ENCODE measurements at regions not wholly inside any gene's neighbourhood (a gene's known extent, or its start where the extent isn't known, plus 50 kb on each side); places are given as distances from the start of the nearest gene placed in this dataset.

DNA sequence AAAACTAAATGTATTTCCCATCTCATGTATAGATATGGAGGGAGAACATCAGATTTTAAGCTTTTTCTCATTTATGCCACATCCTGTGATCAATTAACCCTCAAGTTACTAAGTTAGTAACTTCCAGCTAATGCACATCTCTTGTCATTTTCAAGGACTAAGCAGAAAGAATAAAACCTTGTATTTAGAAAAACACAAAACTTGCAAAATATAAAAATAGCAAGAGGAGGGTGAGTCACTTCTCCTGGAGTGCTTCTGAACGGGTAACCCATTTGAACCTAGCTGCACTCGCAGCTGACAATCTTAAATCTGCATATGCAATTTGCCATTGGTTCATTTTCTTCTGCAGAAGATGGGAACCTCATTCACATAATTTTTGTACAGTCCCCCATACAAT lies 500.5 kb downstream of the SETD4 start:
- ChIA-PET CTCF (no interaction called here), POLR2A (no interaction called here)
- TF ChIP-seq, protein P1, sequence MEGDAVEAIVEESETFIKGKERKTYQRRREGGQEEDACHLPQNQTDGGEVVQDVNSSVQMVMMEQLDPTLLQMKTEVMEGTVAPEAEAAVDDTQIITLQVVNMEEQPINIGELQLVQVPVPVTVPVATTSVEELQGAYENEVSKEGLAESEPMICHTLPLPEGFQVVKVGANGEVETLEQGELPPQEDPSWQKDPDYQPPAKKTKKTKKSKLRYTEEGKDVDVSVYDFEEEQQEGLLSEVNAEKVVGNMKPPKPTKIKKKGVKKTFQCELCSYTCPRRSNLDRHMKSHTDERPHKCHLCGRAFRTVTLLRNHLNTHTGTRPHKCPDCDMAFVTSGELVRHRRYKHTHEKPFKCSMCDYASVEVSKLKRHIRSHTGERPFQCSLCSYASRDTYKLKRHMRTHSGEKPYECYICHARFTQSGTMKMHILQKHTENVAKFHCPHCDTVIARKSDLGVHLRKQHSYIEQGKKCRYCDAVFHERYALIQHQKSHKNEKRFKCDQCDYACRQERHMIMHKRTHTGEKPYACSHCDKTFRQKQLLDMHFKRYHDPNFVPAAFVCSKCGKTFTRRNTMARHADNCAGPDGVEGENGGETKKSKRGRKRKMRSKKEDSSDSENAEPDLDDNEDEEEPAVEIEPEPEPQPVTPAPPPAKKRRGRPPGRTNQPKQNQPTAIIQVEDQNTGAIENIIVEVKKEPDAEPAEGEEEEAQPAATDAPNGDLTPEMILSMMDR (IDR thresholded peaks at IDR 0.05), result no peak
- TF ChIP-seq TCF7L2 (IDR thresholded peaks at IDR 0.05; ENCODE audit: low read depth, low read length), result no peak
- TF ChIP-seq, protein P2, sequence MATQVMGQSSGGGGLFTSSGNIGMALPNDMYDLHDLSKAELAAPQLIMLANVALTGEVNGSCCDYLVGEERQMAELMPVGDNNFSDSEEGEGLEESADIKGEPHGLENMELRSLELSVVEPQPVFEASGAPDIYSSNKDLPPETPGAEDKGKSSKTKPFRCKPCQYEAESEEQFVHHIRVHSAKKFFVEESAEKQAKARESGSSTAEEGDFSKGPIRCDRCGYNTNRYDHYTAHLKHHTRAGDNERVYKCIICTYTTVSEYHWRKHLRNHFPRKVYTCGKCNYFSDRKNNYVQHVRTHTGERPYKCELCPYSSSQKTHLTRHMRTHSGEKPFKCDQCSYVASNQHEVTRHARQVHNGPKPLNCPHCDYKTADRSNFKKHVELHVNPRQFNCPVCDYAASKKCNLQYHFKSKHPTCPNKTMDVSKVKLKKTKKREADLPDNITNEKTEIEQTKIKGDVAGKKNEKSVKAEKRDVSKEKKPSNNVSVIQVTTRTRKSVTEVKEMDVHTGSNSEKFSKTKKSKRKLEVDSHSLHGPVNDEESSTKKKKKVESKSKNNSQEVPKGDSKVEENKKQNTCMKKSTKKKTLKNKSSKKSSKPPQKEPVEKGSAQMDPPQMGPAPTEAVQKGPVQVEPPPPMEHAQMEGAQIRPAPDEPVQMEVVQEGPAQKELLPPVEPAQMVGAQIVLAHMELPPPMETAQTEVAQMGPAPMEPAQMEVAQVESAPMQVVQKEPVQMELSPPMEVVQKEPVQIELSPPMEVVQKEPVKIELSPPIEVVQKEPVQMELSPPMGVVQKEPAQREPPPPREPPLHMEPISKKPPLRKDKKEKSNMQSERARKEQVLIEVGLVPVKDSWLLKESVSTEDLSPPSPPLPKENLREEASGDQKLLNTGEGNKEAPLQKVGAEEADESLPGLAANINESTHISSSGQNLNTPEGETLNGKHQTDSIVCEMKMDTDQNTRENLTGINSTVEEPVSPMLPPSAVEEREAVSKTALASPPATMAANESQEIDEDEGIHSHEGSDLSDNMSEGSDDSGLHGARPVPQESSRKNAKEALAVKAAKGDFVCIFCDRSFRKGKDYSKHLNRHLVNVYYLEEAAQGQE (IDR thresholded peaks at IDR 0.05; ENCODE audit: insufficient read depth in 1 of 2, low read depth in 2 of 2, low read length in 1 of 2), result no peak
- no peak for TF ChIP-seq SIN3A (IDR thresholded peaks at IDR 0.05; ENCODE audit: borderline replicate concordance, insufficient read depth, low read depth, low read length)
- no peak for TF ChIP-seq POLR2AphosphoS5 (IDR thresholded peaks at IDR 0.05; ENCODE audit: low read depth, low read length)
- Histone ChIP-seq H3K27ac (ENCODE audit: low read length) (no peak overlapping the region), H3K9me3 (ENCODE audit: control insufficient read depth, insufficient read depth, low read depth, low read length) (no peaks in the 10 kb centered on the region), H3K27me3 (ENCODE audit: control insufficient read depth, insufficient read depth, low read length) (peaks cover 2% of the 10 kb centered on the region; the same call in 1 of the 2 replicates), H3K36me3 (ENCODE audit: control insufficient read depth, insufficient read depth, low read length) (no peaks in the 10 kb centered on the region), H3K4me3 (ENCODE audit: low read depth in 2 of 2, low read length in 2 of 2) (no peak overlapping the region), H3K4me1 (ENCODE audit: control insufficient read depth, insufficient read depth, low read length) (no peaks in the 10 kb centered on the region)
- intact Hi-C loops (cut with micrococcal nuclease; ENCODE audit: unreplicated experiment) (no loop called here), in situ Hi-C loops (cut with HindIII; ENCODE audit: low pct_unique_long_range_greater_than_20kb, low sequenced_read_pairs) (no loop called here)
- DNase-seq (ENCODE audit: low read depth, low spot score), result no peak
- no peak for ATAC-seq
- BruUV-seq (replicated peaks), result no TSS peak

DNA sequence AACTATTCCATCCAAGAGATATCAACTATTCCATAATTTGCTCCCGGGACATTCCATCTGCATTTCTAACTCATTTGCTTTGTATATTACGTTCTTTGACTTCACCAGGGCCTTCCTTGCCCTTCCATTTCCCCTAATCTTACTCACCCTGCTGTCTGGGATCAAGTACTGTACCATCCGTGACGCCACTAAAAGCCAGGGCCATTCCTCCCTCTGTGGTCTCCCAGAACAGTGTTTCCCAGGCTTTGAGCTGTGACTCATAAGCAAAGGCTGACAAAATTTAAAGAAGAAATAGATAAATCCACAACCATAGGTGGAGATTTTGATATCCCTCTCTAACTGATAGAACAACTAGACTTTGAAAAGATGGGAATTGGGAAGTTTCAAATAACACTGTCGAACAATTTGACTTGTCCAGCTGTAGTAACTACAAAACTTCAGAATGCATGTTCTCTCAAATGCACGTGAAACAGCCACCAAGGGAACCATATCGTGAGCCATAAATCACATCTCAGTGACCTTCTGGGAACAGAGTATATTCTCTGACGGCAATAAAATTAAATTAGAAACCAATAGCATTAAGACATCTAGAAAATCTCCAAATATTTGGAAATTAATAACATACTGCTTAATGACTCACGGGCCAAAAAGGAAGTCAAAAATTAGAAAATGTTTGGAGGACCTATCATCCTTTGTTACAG lies 501.0 kb downstream of the SETD4 start:
- POLR2A ChIA-PET, result no interaction called here
- ATAC-seq (no peak), DNase-seq (ENCODE audit: low read depth, low spot score) (no peak)
- Histone ChIP-seq H3K27me3 (ENCODE audit: control insufficient read depth, insufficient read depth, low read length) (peaks cover 2% of the 10 kb centered on the region; the same call in 1 of the 2 replicates), H3K4me3 (ENCODE audit: low read depth in 2 of 2, low read length in 2 of 2) (no peak overlapping the region), H3K4me1 (ENCODE audit: control insufficient read depth, insufficient read depth, low read length) (no peaks in the 10 kb centered on the region), H3K9me3 (ENCODE audit: control insufficient read depth, insufficient read depth, low read depth, low read length) (no peaks in the 10 kb centered on the region), H3K36me3 (ENCODE audit: control insufficient read depth, insufficient read depth, low read length) (no peaks in the 10 kb centered on the region), H3K27ac (ENCODE audit: low read length) (no peak overlapping the region)
- TF ChIP-seq, protein P2 (IDR thresholded peaks at IDR 0.05; ENCODE audit: insufficient read depth in 1 of 2, low read depth in 2 of 2, low read length in 1 of 2), result no peak
- TF ChIP-seq TCF7L2 (IDR thresholded peaks at IDR 0.05; ENCODE audit: low read depth, low read length) (no peak), POLR2AphosphoS5 (IDR thresholded peaks at IDR 0.05; ENCODE audit: low read depth, low read length) (no peak), SIN3A (IDR thresholded peaks at IDR 0.05; ENCODE audit: borderline replicate concordance, insufficient read depth, low read depth, low read length) (no peak)
- TF ChIP-seq, protein P1 (IDR thresholded peaks at IDR 0.05), result no peak
- in situ Hi-C loops (cut with HindIII; ENCODE audit: low pct_unique_long_range_greater_than_20kb, low sequenced_read_pairs), result no loop called here
- CTCF ChIA-PET, result no interaction called here
- intact Hi-C loops (cut with micrococcal nuclease; ENCODE audit: unreplicated experiment), result no loop called here
- BruUV-seq (replicated peaks), result no TSS peak
